ENCODE measurements at regions not wholly inside any gene's neighbourhood (a gene's known extent, or its start where the extent isn't known, plus 50 kb on each side); places are given as distances from the start of the nearest gene placed in this dataset.

- DNase-seq, result no peak
These were observed 316.8 kb downstream of the LPIN1 start for GRCh38 chr2:12063210-12063609.

GRCh38 chr2:12064153-12064552 is 317.7 kb downstream of the LPIN1 start:
- no peak for DNase-seq

- DNase-seq, result no peak
These were observed 319.7 kb downstream of the LPIN1 start for GRCh38 chr2:12066116-12066515.

- no peak for DNase-seq
These were observed 320.6 kb downstream of the LPIN1 start for GRCh38 chr2:12066986-12067385.

GRCh38 chr2:12068796-12069538 is 322.5 kb downstream of the LPIN1 start:
- no peak for DNase-seq

- no peak for DNase-seq
These were observed 323.7 kb downstream of the LPIN1 start for GRCh38 chr2:12070153-12070552.

- no peak for DNase-seq
These were observed 324.1 kb downstream of the LPIN1 start for GRCh38 chr2:12070581-12070980.

- no peak for DNase-seq
These were observed 324.9 kb downstream of the LPIN1 start for GRCh38 chr2:12071318-12071717.

GRCh38 chr2:12073217-12073852 is 326.9 kb downstream of the LPIN1 start:
- DNase-seq, result no peak

GRCh38 chr2:12074126-12074844 is 327.9 kb downstream of the LPIN1 start:
- DNase-seq, result no peak

GRCh38 chr2:12074845-12075217 is 328.4 kb downstream of the LPIN1 start:
- DNase-seq, result no peak

GRCh38 chr2:12075603-12076002 is 329.2 kb downstream of the LPIN1 start:
- no peak for DNase-seq

GRCh38 chr2:12076810-12077209 is 330.4 kb downstream of the LPIN1 start:
- no peak for DNase-seq

- no peak for DNase-seq
These were observed 333.9 kb downstream of the LPIN1 start for GRCh38 chr2:12080360-12080759.

GRCh38 chr2:12081481-12082210 is 335.2 kb downstream of the LPIN1 start:
- DNase-seq, result no peak

GRCh38 chr2:12083081-12083581 is 336.7 kb downstream of the LPIN1 start:
- DNase-seq, result no peak

GRCh38 chr2:12083713-12084419 is 337.4 kb downstream of the LPIN1 start:
- no peak for DNase-seq

- no peak for DNase-seq
These were observed 340.7 kb downstream of the LPIN1 start for GRCh38 chr2:12087175-12087574.

GRCh38 chr2:12087671-12088380 is 341.4 kb downstream of the LPIN1 start:
- no peak for DNase-seq

GRCh38 chr2:12089001-12089400 is 342.6 kb downstream of the LPIN1 start:
- DNase-seq, result no peak

- DNase-seq, result no peak
These were observed 343.1 kb downstream of the LPIN1 start for GRCh38 chr2:12089496-12089895.

GRCh38 chr2:12090072-12090471 is 343.6 kb downstream of the LPIN1 start:
- no peak for DNase-seq

Measured in activated naive CD4-positive, alpha-beta T cell treated with Interleukin-2 at 50 U/mL for 16 hours (primary cell).